Right lobe of liver (tissue), 4 donors: ENCODE measurements at regions not wholly inside any gene's neighbourhood (a gene's known extent, or its start where the extent isn't known, plus 50 kb on each side); places are given as distances from the start of the nearest gene placed in this dataset.

Experiments
- POLR2A ChIP-seq: fragments of 450-650 bp; IDR thresholded peaks from one replicate; pipeline ENCODE4 v1.6.1; 2017; ENCODE audit warnings: antibody characterized with exemption, mild to moderate bottlenecking
- TF ChIP-seq, protein P1 (sequence below), 4 donors: fragments of 200-600 bp in 3 of 4; fragments of 450-650 bp in 1 of 4; IDR thresholded peaks; one replicate each; pipeline versions ENCODE4 v1.5.1 to v1.8.0; 2016 to 2022; ENCODE audit warnings: antibody characterized with exemption in 4 of 4, mild to moderate bottlenecking in 2 of 4
- donor health status: DM: no; HTN: no; CAD: no.
- donor health status: DM: no; HTN: no; CAD: no.
- donor health status: DM: no; HTN: yes; CAD: no.

- TF ChIP-seq, protein P1, sequence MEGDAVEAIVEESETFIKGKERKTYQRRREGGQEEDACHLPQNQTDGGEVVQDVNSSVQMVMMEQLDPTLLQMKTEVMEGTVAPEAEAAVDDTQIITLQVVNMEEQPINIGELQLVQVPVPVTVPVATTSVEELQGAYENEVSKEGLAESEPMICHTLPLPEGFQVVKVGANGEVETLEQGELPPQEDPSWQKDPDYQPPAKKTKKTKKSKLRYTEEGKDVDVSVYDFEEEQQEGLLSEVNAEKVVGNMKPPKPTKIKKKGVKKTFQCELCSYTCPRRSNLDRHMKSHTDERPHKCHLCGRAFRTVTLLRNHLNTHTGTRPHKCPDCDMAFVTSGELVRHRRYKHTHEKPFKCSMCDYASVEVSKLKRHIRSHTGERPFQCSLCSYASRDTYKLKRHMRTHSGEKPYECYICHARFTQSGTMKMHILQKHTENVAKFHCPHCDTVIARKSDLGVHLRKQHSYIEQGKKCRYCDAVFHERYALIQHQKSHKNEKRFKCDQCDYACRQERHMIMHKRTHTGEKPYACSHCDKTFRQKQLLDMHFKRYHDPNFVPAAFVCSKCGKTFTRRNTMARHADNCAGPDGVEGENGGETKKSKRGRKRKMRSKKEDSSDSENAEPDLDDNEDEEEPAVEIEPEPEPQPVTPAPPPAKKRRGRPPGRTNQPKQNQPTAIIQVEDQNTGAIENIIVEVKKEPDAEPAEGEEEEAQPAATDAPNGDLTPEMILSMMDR (IDR thresholded peaks at IDR 0.05) = no peak
- TF ChIP-seq POLR2A = no peak
Measured at GRCh38 chr10:109245821-109246220, 677.5 kb downstream of the XPNPEP1 start.
